ENCODE measurements at regions not wholly inside any gene's neighbourhood (a gene's known extent, or its start where the extent isn't known, plus 50 kb on each side); places are given as distances from the start of the nearest gene placed in this dataset.

GRCh38 chr20:21835042-21835441 is 129.6 kb downstream of the PAX1 start:
- no peaks in the 10 kb centered on the region for H3K9me3 ChIP-seq (ENCODE audit: insufficient read depth, low read length)
- no peak overlapping the region for H3K4me3 ChIP-seq (ENCODE audit: insufficient read length, low read depth)
- no peaks in the 10 kb centered on the region for H3K27me3 ChIP-seq (ENCODE audit: insufficient read depth, insufficient read length)
- no peak overlapping the region for H3K9ac ChIP-seq (ENCODE audit: insufficient read length, low read depth)
- no peaks in the 10 kb centered on the region for H3K36me3 ChIP-seq (ENCODE audit: insufficient read depth, insufficient read length, low read length)
- TF ChIP-seq SUZ12 (IDR thresholded peaks at IDR 0.05; ENCODE audit: extremely low read depth, insufficient read depth, insufficient read length) (no peak), YY1 (IDR thresholded peaks at IDR 0.05; ENCODE audit: insufficient read depth, insufficient read length) (no peak), ZNF274 (IDR thresholded peaks at IDR 0.05; ENCODE audit: low read depth, low read length) (no peak)
- H3K4me1 ChIP-seq (ENCODE audit: insufficient read depth, insufficient read length) = peaks cover 2% of the 10 kb centered on the region
- no peak for DNase-seq (ENCODE audit: low read depth, low spot score)

- Histone ChIP-seq H3K9ac (ENCODE audit: insufficient read length, low read depth) (no peak overlapping the region), H3K9me3 (ENCODE audit: insufficient read depth, low read length) (no peaks in the 10 kb centered on the region), H3K4me3 (ENCODE audit: insufficient read length, low read depth) (no peak overlapping the region), H3K27me3 (ENCODE audit: insufficient read depth, insufficient read length) (no peaks in the 10 kb centered on the region), H3K36me3 (ENCODE audit: insufficient read depth, insufficient read length, low read length) (no peaks in the 10 kb centered on the region), H3K4me1 (ENCODE audit: insufficient read depth, insufficient read length) (peaks cover 2% of the 10 kb centered on the region)
- no peak for TF ChIP-seq YY1 (IDR thresholded peaks at IDR 0.05; ENCODE audit: insufficient read depth, insufficient read length)
- no peak for TF ChIP-seq ZNF274 (IDR thresholded peaks at IDR 0.05; ENCODE audit: low read depth, low read length)
- TF ChIP-seq SUZ12 (IDR thresholded peaks at IDR 0.05; ENCODE audit: extremely low read depth, insufficient read depth, insufficient read length) = no peak
- no peak for DNase-seq (ENCODE audit: low read depth, low spot score)
Observed at GRCh38 chr20:21832442-21833385, 127.2 kb downstream of the PAX1 start.

- DNase-seq (ENCODE audit: low read depth, low spot score) = peak; percentile 22
- H3K4me1 ChIP-seq (ENCODE audit: insufficient read depth, insufficient read length) = peaks cover 4% of the 10 kb centered on the region
- no peaks in the 10 kb centered on the region for H3K27me3 ChIP-seq (ENCODE audit: insufficient read depth, insufficient read length)
- no peak overlapping the region for H3K9ac ChIP-seq (ENCODE audit: insufficient read length, low read depth)
- H3K4me3 ChIP-seq (ENCODE audit: insufficient read length, low read depth) = no peak overlapping the region
- no peaks in the 10 kb centered on the region for H3K9me3 ChIP-seq (ENCODE audit: insufficient read depth, low read length)
- TF ChIP-seq ZNF274 (IDR thresholded peaks at IDR 0.05; ENCODE audit: low read depth, low read length) = no peak
- TF ChIP-seq YY1 (IDR thresholded peaks at IDR 0.05; ENCODE audit: insufficient read depth, insufficient read length) = no peak
- TF ChIP-seq SUZ12 (IDR thresholded peaks at IDR 0.05; ENCODE audit: extremely low read depth, insufficient read depth, insufficient read length) = no peak
- H3K36me3 ChIP-seq (ENCODE audit: insufficient read depth, insufficient read length, low read length) = no peaks in the 10 kb centered on the region
Observed at GRCh38 chr20:21826976-21827375, 121.5 kb downstream of the PAX1 start.

- no peak for DNase-seq (ENCODE audit: low read depth, low spot score)
- H3K27me3 ChIP-seq (ENCODE audit: insufficient read depth, insufficient read length) = no peaks in the 10 kb centered on the region
- TF ChIP-seq SUZ12 (IDR thresholded peaks at IDR 0.05; ENCODE audit: extremely low read depth, insufficient read depth, insufficient read length) = no peak
- TF ChIP-seq YY1 (IDR thresholded peaks at IDR 0.05; ENCODE audit: insufficient read depth, insufficient read length) = no peak
- TF ChIP-seq ZNF274 (IDR thresholded peaks at IDR 0.05; ENCODE audit: low read depth, low read length) = no peak
- no peak overlapping the region for H3K9ac ChIP-seq (ENCODE audit: insufficient read length, low read depth)
- no peaks in the 10 kb centered on the region for H3K36me3 ChIP-seq (ENCODE audit: insufficient read depth, insufficient read length, low read length)
- no peaks in the 10 kb centered on the region for H3K9me3 ChIP-seq (ENCODE audit: insufficient read depth, low read length)
- H3K4me3 ChIP-seq (ENCODE audit: insufficient read length, low read depth) = no peak overlapping the region
- H3K4me1 ChIP-seq (ENCODE audit: insufficient read depth, insufficient read length) = no peaks in the 10 kb centered on the region
Observed at GRCh38 chr20:21821358-21821757, 115.9 kb downstream of the PAX1 start.

GRCh38 chr20:21820688-21821087 is 115.2 kb downstream of the PAX1 start:
- no peak for TF ChIP-seq SUZ12 (IDR thresholded peaks at IDR 0.05; ENCODE audit: extremely low read depth, insufficient read depth, insufficient read length)
- no peak for TF ChIP-seq YY1 (IDR thresholded peaks at IDR 0.05; ENCODE audit: insufficient read depth, insufficient read length)
- no peak for TF ChIP-seq ZNF274 (IDR thresholded peaks at IDR 0.05; ENCODE audit: low read depth, low read length)
- no peak overlapping the region for H3K4me3 ChIP-seq (ENCODE audit: insufficient read length, low read depth)

GRCh38 chr20:21820045-21820444 is 114.6 kb downstream of the PAX1 start:
- no peak overlapping the region for H3K4me3 ChIP-seq (ENCODE audit: insufficient read length, low read depth)
- H3K36me3 ChIP-seq (ENCODE audit: insufficient read depth, insufficient read length, low read length) = no peaks in the 10 kb centered on the region
- no peaks in the 10 kb centered on the region for H3K27me3 ChIP-seq (ENCODE audit: insufficient read depth, insufficient read length)
- no peak overlapping the region for H3K9ac ChIP-seq (ENCODE audit: insufficient read length, low read depth)
- no peaks in the 10 kb centered on the region for H3K4me1 ChIP-seq (ENCODE audit: insufficient read depth, insufficient read length)
- H3K9me3 ChIP-seq (ENCODE audit: insufficient read depth, low read length) = no peaks in the 10 kb centered on the region
- TF ChIP-seq YY1 (IDR thresholded peaks at IDR 0.05; ENCODE audit: insufficient read depth, insufficient read length) = no peak
- TF ChIP-seq SUZ12 (IDR thresholded peaks at IDR 0.05; ENCODE audit: extremely low read depth, insufficient read depth, insufficient read length) = no peak
- no peak for TF ChIP-seq ZNF274 (IDR thresholded peaks at IDR 0.05; ENCODE audit: low read depth, low read length)
- DNase-seq (ENCODE audit: low read depth, low spot score) = no peak

More at GRCh38 chr20:21820688-21821087, 115.2 kb downstream of the PAX1 start:
- no peak for DNase-seq (ENCODE audit: low read depth, low spot score)
- no peaks in the 10 kb centered on the region for H3K27me3 ChIP-seq (ENCODE audit: insufficient read depth, insufficient read length)
- no peaks in the 10 kb centered on the region for H3K36me3 ChIP-seq (ENCODE audit: insufficient read depth, insufficient read length, low read length)
- H3K9ac ChIP-seq (ENCODE audit: insufficient read length, low read depth) = no peak overlapping the region
- no peaks in the 10 kb centered on the region for H3K4me1 ChIP-seq (ENCODE audit: insufficient read depth, insufficient read length)
- no peaks in the 10 kb centered on the region for H3K9me3 ChIP-seq (ENCODE audit: insufficient read depth, low read length)

- Histone ChIP-seq H3K4me3 (ENCODE audit: insufficient read length, low read depth) (no peak overlapping the region), H3K36me3 (ENCODE audit: insufficient read depth, insufficient read length, low read length) (no peaks in the 10 kb centered on the region), H3K9me3 (ENCODE audit: insufficient read depth, low read length) (no peaks in the 10 kb centered on the region), H3K4me1 (ENCODE audit: insufficient read depth, insufficient read length) (no peaks in the 10 kb centered on the region), H3K9ac (ENCODE audit: insufficient read length, low read depth) (no peak overlapping the region), H3K27me3 (ENCODE audit: insufficient read depth, insufficient read length) (no peaks in the 10 kb centered on the region)
- TF ChIP-seq SUZ12 (IDR thresholded peaks at IDR 0.05; ENCODE audit: extremely low read depth, insufficient read depth, insufficient read length) (no peak), ZNF274 (IDR thresholded peaks at IDR 0.05; ENCODE audit: low read depth, low read length) (no peak), YY1 (IDR thresholded peaks at IDR 0.05; ENCODE audit: insufficient read depth, insufficient read length) (no peak)
- no peak for DNase-seq (ENCODE audit: low read depth, low spot score)
Observed at GRCh38 chr20:21812379-21812778, 106.9 kb downstream of the PAX1 start.
